Chondrocyte (in vitro differentiated cells): ENCODE measurements at regions not wholly inside any gene's neighbourhood (a gene's known extent, or its start where the extent isn't known, plus 50 kb on each side); places are given as distances from the start of the nearest gene placed in this dataset.

Source experiments
- DNase-seq: peaks from one replicate; pipeline ENCODE4 v3.0.0; 2021; ENCODE audit warnings: mixed read lengths, low spot score
- H3K27ac Mint-ChIP-seq: one replicate; pipeline ENCODE4 v1.8.0; 2021; ENCODE audit warnings: mild to moderate bottlenecking, moderate library complexity, mixed read lengths; ENCODE audit not compliant: unreplicated experiment
- H3K27me3 Mint-ChIP-seq: 2 replicates; pipeline ENCODE4 v1.8.0; 2021; ENCODE audit warnings: low read depth, mixed read lengths
- H3K36me3 Mint-ChIP-seq: 2 replicates; pipeline ENCODE4 v1.8.0; 2021; ENCODE audit warnings: low read depth, mixed read lengths
- H3K4me1 Mint-ChIP-seq: 2 replicates; pipeline ENCODE4 v1.8.0; 2021; ENCODE audit warnings: low read depth, mild to moderate bottlenecking, mixed read lengths
- H3K4me3 Mint-ChIP-seq: one replicate; pipeline ENCODE4 v1.8.0; 2021; ENCODE audit warnings: mild to moderate bottlenecking, moderate library complexity, mixed read lengths; ENCODE audit not compliant: unreplicated experiment
- H3K9me3 Mint-ChIP-seq: 2 replicates; pipeline ENCODE4 v1.8.0; 2021; ENCODE audit warnings: low read depth, mixed read lengths
- CTCF ChIP-seq: fragments of 200-600 bp; sonication (generic); IDR thresholded peaks from 2 replicates; pipeline ENCODE4 v1.5.0; 2021; ENCODE audit warnings: antibody characterized with exemption, mild to moderate bottlenecking, moderate library complexity

- Mint-ChIP-seq H3K4me1 (no peaks in the 10 kb centered on the region), H3K4me3 (no peak overlapping the region), H3K27me3 (no peaks in the 10 kb centered on the region), H3K9me3 (peaks cover 18% of the 10 kb centered on the region), H3K36me3 (no peaks in the 10 kb centered on the region), H3K27ac (no peak overlapping the region)
- no peak for TF ChIP-seq CTCF
- no peak for DNase-seq
These were observed 50.2 kb upstream of the THSD7B start for GRCh38 chr2:136715146-136715545.

GRCh38 chr2:136714452-136714951, 50.8 kb upstream of the THSD7B start:
- peaks cover 23% of the 10 kb centered on the region for H3K9me3 Mint-ChIP-seq
- no peak overlapping the region for H3K4me3 Mint-ChIP-seq
- DNase-seq = no peak
- H3K4me1 Mint-ChIP-seq = no peaks in the 10 kb centered on the region
- no peak for TF ChIP-seq CTCF
- no peak overlapping the region for H3K27ac Mint-ChIP-seq
- H3K27me3 Mint-ChIP-seq = no peaks in the 10 kb centered on the region
- no peaks in the 10 kb centered on the region for H3K36me3 Mint-ChIP-seq

- H3K4me3 Mint-ChIP-seq = no peak overlapping the region
- TF ChIP-seq CTCF = no peak
- H3K27me3 Mint-ChIP-seq = no peaks in the 10 kb centered on the region
- DNase-seq = no peak
- H3K36me3 Mint-ChIP-seq = no peaks in the 10 kb centered on the region
- H3K27ac Mint-ChIP-seq = no peak overlapping the region
- H3K9me3 Mint-ChIP-seq = peaks cover 18% of the 10 kb centered on the region
- no peaks in the 10 kb centered on the region for H3K4me1 Mint-ChIP-seq
These were observed 51.6 kb upstream of the THSD7B start for GRCh38 chr2:136713739-136714138.

GRCh38 chr2:136705336-136705735, 60.0 kb upstream of the THSD7B start:
- H3K36me3 Mint-ChIP-seq = no peaks in the 10 kb centered on the region
- H3K4me1 Mint-ChIP-seq = no peaks in the 10 kb centered on the region
- H3K9me3 Mint-ChIP-seq = peaks cover 8% of the 10 kb centered on the region
- TF ChIP-seq CTCF = no peak
- no peak overlapping the region for H3K4me3 Mint-ChIP-seq
- H3K27me3 Mint-ChIP-seq = no peaks in the 10 kb centered on the region
- H3K27ac Mint-ChIP-seq = no peak overlapping the region
- DNase-seq = no peak

GRCh38 chr2:136703214-136703613, 62.1 kb upstream of the THSD7B start:
- H3K27ac Mint-ChIP-seq = no peak overlapping the region
- H3K4me3 Mint-ChIP-seq = no peak overlapping the region
- no peak for TF ChIP-seq CTCF
- no peaks in the 10 kb centered on the region for H3K36me3 Mint-ChIP-seq
- H3K9me3 Mint-ChIP-seq = peaks cover 14% of the 10 kb centered on the region
- no peak for DNase-seq
- no peaks in the 10 kb centered on the region for H3K27me3 Mint-ChIP-seq
- no peaks in the 10 kb centered on the region for H3K4me1 Mint-ChIP-seq
